Right lobe of liver (tissue), 4 donors: ENCODE measurements at regions not wholly inside any gene's neighbourhood (a gene's known extent, or its start where the extent isn't known, plus 50 kb on each side); places are given as distances from the start of the nearest gene placed in this dataset.

Experiments
- CTCF ChIP-seq, 4 donors: fragments of 200-600 bp in 3 of 4; fragments of 450-650 bp in 1 of 4; IDR thresholded peaks; one replicate each; pipeline versions ENCODE4 v1.5.1 to v1.8.0; 2016 to 2022; ENCODE audit warnings: antibody characterized with exemption in 4 of 4, mild to moderate bottlenecking in 2 of 4
- POLR2A ChIP-seq: fragments of 450-650 bp; IDR thresholded peaks from one replicate; pipeline ENCODE4 v1.6.1; 2017; ENCODE audit warnings: antibody characterized with exemption, mild to moderate bottlenecking
- donor health status: DM: no; HTN: no; CAD: no.
- donor health status: DM: no; HTN: no; CAD: no.
- donor health status: DM: no; HTN: yes; CAD: no.

DNA sequence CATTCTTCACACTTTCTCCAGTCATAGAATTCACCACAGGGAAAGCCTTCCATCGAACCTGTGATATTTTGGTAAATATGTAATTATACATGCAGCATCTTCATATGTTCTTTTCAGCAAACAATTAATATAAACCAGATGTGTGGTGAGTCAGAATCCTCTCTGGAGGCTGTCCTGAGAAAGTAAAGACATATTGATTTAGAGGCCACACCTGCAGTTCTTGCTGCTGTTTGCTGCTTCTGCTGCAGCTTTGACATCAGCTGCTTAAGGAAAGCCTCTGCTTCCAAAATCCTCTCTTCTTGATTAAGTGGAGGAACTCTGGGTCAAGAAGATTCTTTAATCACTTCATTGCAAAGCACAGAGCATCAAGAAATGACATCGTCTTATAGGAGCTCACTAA, 568.8 kb upstream of the ZEB2 start:
- no peak for TF ChIP-seq CTCF (IDR thresholded peaks at IDR 0.05)
- no peak for TF ChIP-seq POLR2A
